GM18951 (cell line): ENCODE measurements at regions not wholly inside any gene's neighbourhood (a gene's known extent, or its start where the extent isn't known, plus 50 kb on each side); places are given as distances from the start of the nearest gene placed in this dataset.

Source experiments
- POLR2A ChIP-seq: IDR thresholded peaks from 4 replicates; pipeline ENCODE4 v1.6.1; 2011; ENCODE audit warnings: mild to moderate bottlenecking; ENCODE audit not compliant: insufficient read length, insufficient read depth; ENCODE audit errors: extremely low read depth
- in situ Hi-C: fragments of 300-500 bp; cut with MboI; formaldehyde crosslinking; loops from one replicate; pipeline ENCODE4 v1.12.0; 2022; ENCODE audit warnings: low sequenced_read_pairs, mixed read lengths, inconsistent platforms; ENCODE audit not compliant: unreplicated experiment

- TF ChIP-seq POLR2A: no peak
- in situ Hi-C loops: no loop called here
These were observed 149.3 kb upstream of the WNT4 start for GRCh38 chr1:22292011-22292788.

DNA sequence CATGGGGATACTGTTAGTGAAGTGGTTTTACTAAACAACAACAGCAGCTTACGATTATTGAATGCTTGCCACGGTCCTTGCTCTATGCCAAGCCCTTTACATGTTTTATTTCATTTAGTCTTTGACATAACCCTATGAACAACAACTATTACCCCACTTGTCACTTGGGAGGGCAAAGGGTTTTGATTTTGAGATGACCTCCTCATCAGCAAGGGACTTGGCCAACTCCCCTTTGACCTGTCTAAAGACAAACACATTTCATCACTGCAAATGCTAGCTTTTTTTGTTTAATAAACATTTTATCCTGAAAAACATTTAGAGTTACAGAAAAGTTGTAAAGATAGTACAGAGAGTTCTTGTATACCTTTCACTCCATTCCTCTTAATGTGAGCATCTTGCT is 152.5 kb upstream of the WNT4 start:
- in situ Hi-C loops: no loop called here
- no peak for TF ChIP-seq POLR2A

DNA sequence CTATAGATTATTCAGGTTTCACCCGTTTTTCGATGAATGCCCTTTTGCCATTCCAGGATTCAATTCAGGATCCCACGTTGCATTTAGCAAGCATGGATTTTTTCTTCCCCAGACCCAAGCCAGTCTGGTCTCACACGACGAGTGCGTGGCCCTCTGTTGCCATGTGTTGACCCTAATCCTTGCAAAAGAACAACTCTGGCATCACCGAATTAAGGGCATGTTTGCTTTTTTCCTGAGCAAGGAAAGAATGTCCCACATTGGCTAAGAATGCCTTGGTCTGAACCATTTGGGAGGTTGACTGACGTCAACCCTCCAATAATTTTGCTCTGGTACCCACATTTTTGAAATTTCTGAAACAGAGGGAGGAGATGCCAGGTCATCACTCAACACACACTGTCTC is 153.0 kb upstream of the WNT4 start:
- in situ Hi-C loops: no loop called here
- TF ChIP-seq POLR2A: no peak

- TF ChIP-seq POLR2A: no peak
- in situ Hi-C loops: no loop called here
These were observed 154.0 kb upstream of the WNT4 start for GRCh38 chr1:22296701-22297591.

DNA sequence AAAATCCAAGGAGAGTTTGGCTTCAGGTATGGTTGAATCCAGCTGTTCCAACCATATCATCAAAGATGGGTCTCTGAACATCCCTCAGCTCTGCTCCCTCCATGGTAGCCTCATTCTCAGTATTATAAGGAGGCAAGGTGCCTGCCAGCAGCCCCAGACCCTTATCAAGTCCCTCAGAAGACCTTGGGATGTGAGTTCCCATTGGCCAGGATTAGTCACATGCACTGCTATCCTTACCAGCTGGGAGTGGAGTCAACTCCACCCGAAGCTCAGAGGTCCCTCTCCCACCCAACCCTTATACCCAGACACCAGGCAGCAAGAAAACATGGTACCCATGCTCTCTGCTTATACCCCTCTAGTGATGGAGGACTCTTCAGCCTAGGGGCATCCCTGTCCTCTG is 153.7 kb upstream of the ZBTB40 start:
- in situ Hi-C loops: no loop called here
- no peak for TF ChIP-seq POLR2A

DNA sequence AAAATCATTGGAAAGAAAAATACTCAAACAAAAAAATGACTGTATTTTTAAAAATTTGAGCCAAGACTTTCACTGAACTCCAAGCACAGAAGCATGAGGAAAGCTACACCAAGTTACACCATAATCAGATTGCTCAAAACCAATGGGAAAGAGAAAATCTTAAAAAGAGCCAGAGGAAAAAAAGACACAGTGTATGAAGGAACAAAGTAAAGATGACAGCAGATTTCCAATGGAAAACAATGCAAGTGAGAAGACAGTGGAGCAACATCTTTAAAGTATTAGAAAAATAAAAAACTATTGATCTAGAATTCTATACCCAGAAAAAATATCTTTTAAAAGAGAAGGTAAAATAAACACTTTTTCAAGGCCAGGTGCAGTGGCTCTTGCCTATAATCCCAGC is 147.8 kb upstream of the ZBTB40 start:
- TF ChIP-seq POLR2A: no peak
- in situ Hi-C loops: loop anchor here (5.0 kb wide), 1 partner anchor 87 kb away; no protein-coding TSS in a partner anchor

- no peak for TF ChIP-seq POLR2A
- in situ Hi-C loops: no loop called here
These were observed 142.1 kb upstream of the ZBTB40 start for GRCh38 chr1:22309572-22309971.

DNA sequence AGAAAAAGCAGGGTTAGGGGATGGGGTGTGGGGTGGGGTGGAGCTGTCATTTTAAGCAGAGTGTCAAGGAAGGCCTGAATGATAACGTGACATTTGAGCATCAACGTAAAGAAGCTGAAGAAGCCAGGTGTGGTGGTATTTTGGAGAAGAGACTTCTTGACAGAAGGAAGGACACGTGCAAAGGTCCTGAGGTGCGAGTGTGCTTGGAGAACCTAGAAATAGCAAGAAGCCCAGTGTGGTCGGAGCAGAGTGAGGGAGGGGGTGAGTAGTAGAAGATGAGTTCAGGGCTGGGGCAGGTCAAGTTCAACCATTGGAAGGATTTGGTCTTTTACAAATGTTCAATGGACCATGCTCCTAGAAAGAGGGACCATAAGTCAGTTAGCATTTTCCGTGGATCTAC is 140.2 kb upstream of the ZBTB40 start:
- no peak for TF ChIP-seq POLR2A
- in situ Hi-C loops: no loop called here

DNA sequence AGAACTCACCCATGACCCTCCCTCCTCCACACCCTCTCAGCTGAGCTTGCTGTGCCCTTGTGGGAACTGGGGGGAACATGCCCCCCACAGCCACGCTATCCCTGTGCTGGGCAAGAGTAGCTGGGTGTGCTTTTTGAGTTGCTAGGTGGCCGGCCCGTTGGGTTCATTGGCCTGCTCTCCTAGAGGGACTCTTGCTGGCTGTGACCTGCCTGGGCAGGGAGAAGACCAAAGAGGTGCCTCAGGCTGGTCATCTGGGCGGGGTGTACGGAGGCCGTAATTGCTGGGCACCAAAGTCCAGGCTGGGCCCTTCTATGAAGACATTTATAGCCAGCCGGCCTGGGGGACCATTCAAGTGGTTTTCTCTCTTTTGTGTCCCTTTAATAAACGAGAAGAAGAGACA is 138.3 kb upstream of the ZBTB40 start:
- TF ChIP-seq POLR2A: no peak
- in situ Hi-C loops: no loop called here

DNA sequence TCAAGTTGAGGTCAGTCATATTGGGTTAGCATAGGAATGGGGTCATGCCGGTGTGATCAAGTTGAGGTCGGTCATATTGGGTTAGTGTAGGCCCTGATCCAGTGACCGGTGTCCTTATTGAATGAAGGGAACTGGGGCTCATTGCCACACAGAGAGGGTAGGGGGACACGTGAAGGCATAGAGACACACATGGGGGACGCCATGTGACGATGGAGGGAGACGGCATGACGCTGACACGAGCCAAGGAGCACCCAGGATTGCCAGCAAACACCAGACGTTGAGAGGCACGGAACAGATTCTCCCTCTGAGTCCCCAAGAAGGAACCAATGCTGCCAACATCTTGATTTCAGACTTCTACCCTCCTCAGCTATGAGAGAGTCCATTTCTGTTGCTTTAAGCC is 136.9 kb upstream of the ZBTB40 start:
- TF ChIP-seq POLR2A: no peak
- in situ Hi-C loops: no loop called here

- TF ChIP-seq POLR2A: no peak
- in situ Hi-C loops: no loop called here
These were observed 136.2 kb upstream of the ZBTB40 start for GRCh38 chr1:22315315-22316078.

DNA sequence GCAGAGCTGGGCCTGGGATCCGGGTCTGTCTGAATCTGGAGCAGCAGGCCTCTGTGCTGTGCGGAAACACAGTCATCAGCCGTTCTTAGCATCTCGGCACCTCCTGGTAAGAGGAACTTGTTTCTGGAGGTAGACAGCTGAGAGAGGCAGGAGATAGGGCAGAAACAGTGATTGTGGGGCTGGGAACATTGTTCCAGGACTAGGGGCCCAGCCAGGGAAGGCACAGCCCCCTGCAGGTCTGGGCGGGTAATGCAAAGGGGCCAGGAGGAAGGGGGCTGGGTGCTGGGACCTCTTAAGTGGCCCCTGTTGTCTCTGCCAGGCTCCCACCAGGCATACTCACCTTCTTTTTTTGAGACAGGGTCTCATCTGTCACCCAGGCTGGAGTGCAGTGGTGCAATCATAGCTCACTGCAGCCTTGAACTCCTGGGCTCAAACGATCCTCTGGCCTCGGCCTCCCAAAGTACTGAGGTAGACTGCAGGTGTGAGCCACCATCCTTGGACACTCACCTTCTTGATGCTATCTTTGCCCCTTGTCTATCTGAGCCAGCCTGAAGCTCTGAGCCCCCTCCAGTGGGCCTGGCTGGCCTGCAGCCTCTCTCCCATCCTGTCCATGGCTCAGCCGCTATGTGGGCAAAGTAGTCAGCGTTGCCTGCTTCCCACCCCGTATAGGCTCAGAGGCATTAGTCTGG is 134.3 kb upstream of the ZBTB40 start:
- no peak for TF ChIP-seq POLR2A
- in situ Hi-C loops: no loop called here

GRCh38 chr1:22317920-22318243 is 133.8 kb upstream of the ZBTB40 start:
- TF ChIP-seq POLR2A: no peak
- in situ Hi-C loops: no loop called here
